ENCODE measurements at regions not wholly inside any gene's neighbourhood (a gene's known extent, or its start where the extent isn't known, plus 50 kb on each side); places are given as distances from the start of the nearest gene placed in this dataset.
A peak's percentile ranks its signal among the peaks of the same experiment; 100 is the strongest.

DNA sequence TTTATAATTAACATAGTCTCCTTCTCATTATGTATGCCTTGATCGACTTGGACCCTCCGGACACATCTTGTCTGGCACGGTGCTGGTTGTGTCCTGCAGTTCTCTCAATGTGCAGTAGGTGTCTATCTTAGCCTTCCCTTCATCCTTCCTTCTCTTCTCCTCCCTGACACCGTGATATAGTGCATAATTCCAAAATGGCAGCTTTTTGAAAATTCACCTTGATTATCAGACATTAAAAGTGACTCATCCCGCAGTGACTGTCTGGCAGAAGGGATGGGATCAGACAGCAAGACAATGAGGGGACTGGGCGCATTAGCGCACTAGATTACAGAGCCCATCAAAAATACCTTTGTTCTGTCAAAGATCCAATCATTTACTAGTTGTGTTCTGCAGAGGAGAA is 70.0 kb upstream of the PMFBP1 start (continued):
- TF ChIP-seq, protein P1, sequence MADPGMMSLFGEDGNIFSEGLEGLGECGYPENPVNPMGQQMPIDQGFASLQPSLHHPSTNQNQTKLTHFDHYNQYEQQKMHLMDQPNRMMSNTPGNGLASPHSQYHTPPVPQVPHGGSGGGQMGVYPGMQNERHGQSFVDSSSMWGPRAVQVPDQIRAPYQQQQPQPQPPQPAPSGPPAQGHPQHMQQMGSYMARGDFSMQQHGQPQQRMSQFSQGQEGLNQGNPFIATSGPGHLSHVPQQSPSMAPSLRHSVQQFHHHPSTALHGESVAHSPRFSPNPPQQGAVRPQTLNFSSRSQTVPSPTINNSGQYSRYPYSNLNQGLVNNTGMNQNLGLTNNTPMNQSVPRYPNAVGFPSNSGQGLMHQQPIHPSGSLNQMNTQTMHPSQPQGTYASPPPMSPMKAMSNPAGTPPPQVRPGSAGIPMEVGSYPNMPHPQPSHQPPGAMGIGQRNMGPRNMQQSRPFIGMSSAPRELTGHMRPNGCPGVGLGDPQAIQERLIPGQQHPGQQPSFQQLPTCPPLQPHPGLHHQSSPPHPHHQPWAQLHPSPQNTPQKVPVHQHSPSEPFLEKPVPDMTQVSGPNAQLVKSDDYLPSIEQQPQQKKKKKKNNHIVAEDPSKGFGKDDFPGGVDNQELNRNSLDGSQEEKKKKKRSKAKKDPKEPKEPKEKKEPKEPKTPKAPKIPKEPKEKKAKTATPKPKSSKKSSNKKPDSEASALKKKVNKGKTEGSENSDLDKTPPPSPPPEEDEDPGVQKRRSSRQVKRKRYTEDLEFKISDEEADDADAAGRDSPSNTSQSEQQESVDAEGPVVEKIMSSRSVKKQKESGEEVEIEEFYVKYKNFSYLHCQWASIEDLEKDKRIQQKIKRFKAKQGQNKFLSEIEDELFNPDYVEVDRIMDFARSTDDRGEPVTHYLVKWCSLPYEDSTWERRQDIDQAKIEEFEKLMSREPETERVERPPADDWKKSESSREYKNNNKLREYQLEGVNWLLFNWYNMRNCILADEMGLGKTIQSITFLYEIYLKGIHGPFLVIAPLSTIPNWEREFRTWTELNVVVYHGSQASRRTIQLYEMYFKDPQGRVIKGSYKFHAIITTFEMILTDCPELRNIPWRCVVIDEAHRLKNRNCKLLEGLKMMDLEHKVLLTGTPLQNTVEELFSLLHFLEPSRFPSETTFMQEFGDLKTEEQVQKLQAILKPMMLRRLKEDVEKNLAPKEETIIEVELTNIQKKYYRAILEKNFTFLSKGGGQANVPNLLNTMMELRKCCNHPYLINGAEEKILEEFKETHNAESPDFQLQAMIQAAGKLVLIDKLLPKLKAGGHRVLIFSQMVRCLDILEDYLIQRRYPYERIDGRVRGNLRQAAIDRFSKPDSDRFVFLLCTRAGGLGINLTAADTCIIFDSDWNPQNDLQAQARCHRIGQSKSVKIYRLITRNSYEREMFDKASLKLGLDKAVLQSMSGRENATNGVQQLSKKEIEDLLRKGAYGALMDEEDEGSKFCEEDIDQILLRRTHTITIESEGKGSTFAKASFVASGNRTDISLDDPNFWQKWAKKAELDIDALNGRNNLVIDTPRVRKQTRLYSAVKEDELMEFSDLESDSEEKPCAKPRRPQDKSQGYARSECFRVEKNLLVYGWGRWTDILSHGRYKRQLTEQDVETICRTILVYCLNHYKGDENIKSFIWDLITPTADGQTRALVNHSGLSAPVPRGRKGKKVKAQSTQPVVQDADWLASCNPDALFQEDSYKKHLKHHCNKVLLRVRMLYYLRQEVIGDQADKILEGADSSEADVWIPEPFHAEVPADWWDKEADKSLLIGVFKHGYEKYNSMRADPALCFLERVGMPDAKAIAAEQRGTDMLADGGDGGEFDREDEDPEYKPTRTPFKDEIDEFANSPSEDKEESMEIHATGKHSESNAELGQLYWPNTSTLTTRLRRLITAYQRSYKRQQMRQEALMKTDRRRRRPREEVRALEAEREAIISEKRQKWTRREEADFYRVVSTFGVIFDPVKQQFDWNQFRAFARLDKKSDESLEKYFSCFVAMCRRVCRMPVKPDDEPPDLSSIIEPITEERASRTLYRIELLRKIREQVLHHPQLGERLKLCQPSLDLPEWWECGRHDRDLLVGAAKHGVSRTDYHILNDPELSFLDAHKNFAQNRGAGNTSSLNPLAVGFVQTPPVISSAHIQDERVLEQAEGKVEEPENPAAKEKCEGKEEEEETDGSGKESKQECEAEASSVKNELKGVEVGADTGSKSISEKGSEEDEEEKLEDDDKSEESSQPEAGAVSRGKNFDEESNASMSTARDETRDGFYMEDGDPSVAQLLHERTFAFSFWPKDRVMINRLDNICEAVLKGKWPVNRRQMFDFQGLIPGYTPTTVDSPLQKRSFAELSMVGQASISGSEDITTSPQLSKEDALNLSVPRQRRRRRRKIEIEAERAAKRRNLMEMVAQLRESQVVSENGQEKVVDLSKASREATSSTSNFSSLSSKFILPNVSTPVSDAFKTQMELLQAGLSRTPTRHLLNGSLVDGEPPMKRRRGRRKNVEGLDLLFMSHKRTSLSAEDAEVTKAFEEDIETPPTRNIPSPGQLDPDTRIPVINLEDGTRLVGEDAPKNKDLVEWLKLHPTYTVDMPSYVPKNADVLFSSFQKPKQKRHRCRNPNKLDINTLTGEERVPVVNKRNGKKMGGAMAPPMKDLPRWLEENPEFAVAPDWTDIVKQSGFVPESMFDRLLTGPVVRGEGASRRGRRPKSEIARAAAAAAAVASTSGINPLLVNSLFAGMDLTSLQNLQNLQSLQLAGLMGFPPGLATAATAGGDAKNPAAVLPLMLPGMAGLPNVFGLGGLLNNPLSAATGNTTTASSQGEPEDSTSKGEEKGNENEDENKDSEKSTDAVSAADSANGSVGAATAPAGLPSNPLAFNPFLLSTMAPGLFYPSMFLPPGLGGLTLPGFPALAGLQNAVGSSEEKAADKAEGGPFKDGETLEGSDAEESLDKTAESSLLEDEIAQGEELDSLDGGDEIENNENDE (IDR thresholded peaks at IDR 0.05; ENCODE audit: insufficient replicate concordance, low read length): no peak
- TF ChIP-seq RAD21 (IDR thresholded peaks at IDR 0.05 in 1 of 2, conservative IDR thresholded peaks at IDR 0.05 in 1 of 2; ENCODE audit: low read depth in 2 of 2, low read length in 2 of 2): peak; percentile 90 to 91
